IMR-90 (cell line): ENCODE measurements at regions not wholly inside any gene's neighbourhood (a gene's known extent, or its start where the extent isn't known, plus 50 kb on each side); places are given as distances from the start of the nearest gene placed in this dataset.

Experiments used
- ATAC-seq: fragments of 200-7000 bp; cut with Tn5 transposase; 2 replicates; pipeline ENCODE4 v1.9.1; 2020; ENCODE audit warnings: low read depth, mild to moderate bottlenecking, moderate library complexity
- BruUV-seq: library from RNA; stranded (reverse); fragments of 400-500 nt; replicated peaks from 2 replicates; lab custom pipeline; 2021; lab: Mats Ljungman, UMichigan
- CTCF ChIA-PET: fragments of 300-600 bp; formaldehyde crosslinking; extraction: SDS; loops from one replicate; lab custom pipeline; 2021; ENCODE audit warnings: antibody characterized with exemption; lab: Yijun Ruan, JAX
- POLR2A ChIA-PET: fragments of 300-600 bp; sonication (Branson Sonifier 250); formaldehyde crosslinking; loops from one replicate; lab custom pipeline; 2022; ENCODE audit warnings: antibody characterized with exemption; ENCODE audit not compliant: unreplicated experiment; lab: Charles Lee
- DNase-seq: peaks from one replicate; pipeline ENCODE4 v3.0.0; 2013
- H2AFZ ChIP-seq: replicated peaks from 2 replicates; pipeline ENCODE3; 2013; ENCODE audit warnings: low read length, mild to moderate bottlenecking; ENCODE audit not compliant: poor library complexity
- H2AK5ac ChIP-seq: 2 replicates; pipeline ENCODE4 v1.6.1; 2013; ENCODE audit warnings: low read depth, low read length, inconsistent platforms
- H2AK9ac ChIP-seq: replicated peaks from 2 replicates; pipeline ENCODE3; 2013; ENCODE audit warnings: mild to moderate bottlenecking, low read depth, low read length, moderate library complexity; ENCODE audit not compliant: poor library complexity
- H2BK120ac ChIP-seq: 2 replicates; pipeline ENCODE4 v1.6.1; 2013; ENCODE audit warnings: low read depth, low read length, inconsistent platforms
- H2BK15ac ChIP-seq: 3 replicates; pipeline ENCODE4 v1.6.1; 2013; ENCODE audit warnings: low read depth, low read length, inconsistent platforms
- H2BK20ac ChIP-seq: 2 replicates; pipeline ENCODE4 v1.6.1; 2013; ENCODE audit warnings: low read depth, mild to moderate bottlenecking, inconsistent platforms, low read length, moderate library complexity
- H2BK5ac ChIP-seq: 2 replicates; pipeline ENCODE4 v1.6.1; 2013; ENCODE audit warnings: mild to moderate bottlenecking, low read depth, low read length, inconsistent platforms; ENCODE audit not compliant: poor library complexity, severe bottlenecking
- H3K14ac ChIP-seq: replicated peaks from 2 replicates; pipeline ENCODE4 v1.6.1; 2013; ENCODE audit warnings: low read depth, low read length, inconsistent platforms
- H3K18ac ChIP-seq: 2 replicates; pipeline ENCODE4 v1.6.1; 2013; ENCODE audit warnings: low read depth, low read length, control low read depth
- H3K23ac ChIP-seq: 2 replicates; pipeline ENCODE4 v1.6.1; 2013; ENCODE audit warnings: low read depth, low read length, inconsistent platforms
- H3K27ac ChIP-seq: 2 replicates; pipeline ENCODE4 v1.5.1; 2013; ENCODE audit warnings: mild to moderate bottlenecking, control low read depth, low read length; ENCODE audit not compliant: insufficient read depth
- H3K27me3 ChIP-seq: 2 replicates; pipeline ENCODE4 v1.6.1; 2013; ENCODE audit warnings: low read length; ENCODE audit not compliant: control insufficient read depth, insufficient read depth
- H3K36me3 ChIP-seq: 2 replicates; pipeline ENCODE4 v1.6.1; 2013; ENCODE audit warnings: low read length, mixed read lengths; ENCODE audit not compliant: control insufficient read depth, insufficient read depth
- H3K4ac ChIP-seq: 2 replicates; pipeline ENCODE4 v1.6.1; 2013; ENCODE audit warnings: low read depth, low read length, inconsistent platforms
- H3K4me1 ChIP-seq: 2 replicates; pipeline ENCODE4 v1.6.1; 2013; ENCODE audit warnings: low read length, mixed read lengths; ENCODE audit not compliant: control insufficient read depth, insufficient read depth
- H3K4me2 ChIP-seq: 2 replicates; pipeline ENCODE4 v1.6.1; 2013; ENCODE audit warnings: low read depth, mild to moderate bottlenecking, control low read depth, low read length, moderate library complexity
- H3K4me3 ChIP-seq: 2 replicates; pipeline ENCODE4 v1.5.1; 2013; ENCODE audit warnings: low read depth, mild to moderate bottlenecking, control low read depth, low read length, moderate library complexity; ENCODE audit not compliant: insufficient read depth
- H3K56ac ChIP-seq: 2 replicates; pipeline ENCODE4 v1.6.1; 2013; ENCODE audit warnings: low read length, inconsistent platforms; ENCODE audit not compliant: insufficient read depth; ENCODE audit errors: extremely low read depth
- H3K79me1 ChIP-seq, 2 experiments: 2 replicates each; pipeline ENCODE4 v1.6.1; 2013; ENCODE audit warnings: low read length in 2 of 2, inconsistent platforms in 1 of 2, low read depth in 1 of 2
- H3K9ac ChIP-seq: 2 replicates; pipeline ENCODE4 v1.6.1; 2013; ENCODE audit warnings: low read depth, low read length, control low read depth
- H3K9me1 ChIP-seq: 2 replicates; pipeline ENCODE4 v1.6.1; 2013; ENCODE audit warnings: low read length, inconsistent platforms; ENCODE audit not compliant: insufficient read depth
- H3K9me3 ChIP-seq: 2 replicates; pipeline ENCODE4 v1.6.1; 2013; ENCODE audit warnings: low read length; ENCODE audit not compliant: control insufficient read depth, insufficient read depth
- H4K20me1 ChIP-seq: 2 replicates; pipeline ENCODE4 v1.6.1; 2013; ENCODE audit warnings: low read length, inconsistent platforms; ENCODE audit not compliant: insufficient read depth
- H4K5ac ChIP-seq: 2 replicates; pipeline ENCODE4 v1.6.1; 2013; ENCODE audit warnings: mild to moderate bottlenecking, low read depth, low read length, control low read depth
- H4K8ac ChIP-seq, 2 experiments: 2 replicates each; pipeline ENCODE4 v1.6.1; 2013; ENCODE audit warnings: low read depth in 2 of 2, low read length in 2 of 2, control low read depth in 1 of 2, inconsistent platforms in 1 of 2
- H4K91ac ChIP-seq: 2 replicates; pipeline ENCODE4 v1.6.1; 2013; ENCODE audit warnings: low read depth, low read length, inconsistent platforms; ENCODE audit not compliant: insufficient read depth
- BHLHE40 ChIP-seq: fragments of 150-350 bp; IDR thresholded peaks from 2 replicates; pipeline ENCODE4 v1.6.1; 2016; ENCODE audit warnings: mild to moderate bottlenecking, low read depth, low read length
- CEBPB ChIP-seq: IDR thresholded peaks from 2 replicates; pipeline ENCODE4 v1.6.1; 2012; ENCODE audit warnings: low read depth, low read length, improper control_type of control experiment
- FOS ChIP-seq: fragments of 150-350 bp; IDR thresholded peaks from 2 replicates; pipeline ENCODE4 v1.6.1; 2016; ENCODE audit warnings: low read depth, low read length
- MAZ ChIP-seq: IDR thresholded peaks from 2 replicates; pipeline ENCODE4 v1.6.1; 2012; ENCODE audit warnings: low read depth, mild to moderate bottlenecking, low read length, improper control_type of control experiment, moderate library complexity, borderline replicate concordance
- WGBS, 2 experiments: methylation state at CpG; one replicate each; pipeline versions ENCODE4 v1.1.5 to v1.1.7; 2013; ENCODE audit warnings: missing lambda C conversion rate in 2 of 2; ENCODE audit not compliant: insufficient read length in 1 of 2; ENCODE audit errors: extremely low coverage in 2 of 2; 5-methylcytosine and 5-hydroxymethylcytosine counted together
- dilution Hi-C: fragments of 300-500 bp; cut with HindIII; formaldehyde crosslinking; loops from one replicate; pipeline ENCODE4 v1.14.3; 2018; ENCODE audit warnings: low sequenced_read_pairs; ENCODE audit not compliant: unreplicated experiment
- in situ Hi-C: fragments of 300-500 bp; cut with MboI; formaldehyde crosslinking; loops from 3 replicates; pipeline ENCODE4 v1.14.3; 2019; ENCODE audit warnings: low sequenced_read_pairs, inconsistent platforms, mixed read lengths
- intact Hi-C: fragments of 100-400 bp; cut with micrococcal nuclease; formaldehyde crosslinking; loops from 2 replicates; pipeline ENCODE4 v1.10.0; 2022

- CTCF ChIA-PET = interaction anchor here (0.6 kb wide), 1 partner anchor 394 kb away, joined by 3 read pairs; no protein-coding TSS in a partner anchor
- H2AFZ ChIP-seq = no peak overlapping the region
- no peak overlapping the region; the same call in 1 of the 2 replicates for H4K5ac ChIP-seq
- H3K4me3 ChIP-seq = no peak overlapping the region
- ATAC-seq = no peak
- H3K4ac ChIP-seq = 0 out of 2 replicates have a peak overlapping the region, but pooled peaks have one; percentile 15
- no peak overlapping the region for H2BK120ac ChIP-seq
- no peak overlapping the region for H3K56ac ChIP-seq
- no peak overlapping the region for H3K14ac ChIP-seq
- in situ Hi-C loops = no loop called here
- no peak overlapping the region for H4K91ac ChIP-seq
- intact Hi-C loops = no loop called here
- no peak for DNase-seq
- TF ChIP-seq FOS (no peak), CEBPB (peak; percentile 33; the same call in 1 of the 2 replicates), MAZ (no peak), BHLHE40 (no peak)
- no peaks in the 10 kb centered on the region for H3K36me3 ChIP-seq
- H2BK5ac ChIP-seq = no peak overlapping the region
- no peaks in the 10 kb centered on the region for H3K9me3 ChIP-seq
- dilution Hi-C loops = no loop called here
- H3K4me1 ChIP-seq = peaks cover 4% of the 10 kb centered on the region; the same call in 1 of the 2 replicates
- POLR2A ChIA-PET = no interaction called here
- H3K23ac ChIP-seq = no peak overlapping the region
- no peak overlapping the region for H3K27ac ChIP-seq
- no peaks in the 10 kb centered on the region for H3K27me3 ChIP-seq
- no peak overlapping the region for H3K9ac ChIP-seq
- WGBS, 2 experiments = no CpG with 5 or more reads among the region's 3 CpGs
- no peak overlapping the region for H4K8ac ChIP-seq
- no peak overlapping the region for H3K4me2 ChIP-seq
- no peaks in the 10 kb centered on the region for H3K79me1 ChIP-seq
- H3K18ac ChIP-seq = no peak overlapping the region; the same call in 1 of the 2 replicates
- peak overlapping the region; percentile 74; the same call in 1 of the 3 replicates for H2BK15ac ChIP-seq
- H3K9me1 ChIP-seq = no peaks in the 10 kb centered on the region
- peak overlapping the region; percentile 74 for H2AK5ac ChIP-seq
- H2BK20ac ChIP-seq = no peak overlapping the region
- H4K20me1 ChIP-seq = no peaks in the 10 kb centered on the region
- BruUV-seq = no TSS peak
- H2AK9ac ChIP-seq = no peak overlapping the region
These were observed 547.2 kb downstream of the PLPP3 start for GRCh38 chr1:56032096-56032676.
